Activated CD8-positive, alpha-beta T cell treated with anti-CD3 and anti-CD28 coated beads for 36 hours (primary cell): ENCODE measurements at regions not wholly inside any gene's neighbourhood (a gene's known extent, or its start where the extent isn't known, plus 50 kb on each side); places are given as distances from the start of the nearest gene placed in this dataset.

Experiments
- ATAC-seq: fragments of 200-7000 bp; cut with Tn5 transposase; one replicate; pipeline ENCODE4 v1.10.0; 2021; ENCODE audit warnings: mild to moderate bottlenecking, moderate library complexity
- CTCF ChIA-PET: fragments of 350-600 bp; sonication (Branson Sonifier 250); formaldehyde crosslinking; loops from one replicate; lab custom pipeline; 2021; ENCODE audit warnings: antibody characterized with exemption; lab: Charles Lee
- POLR2A ChIA-PET: fragments of 350-600 bp; sonication (Branson Sonifier 250); formaldehyde crosslinking; loops from one replicate; lab custom pipeline; 2021; ENCODE audit warnings: antibody characterized with exemption; lab: Charles Lee
- DNase-seq: peaks from one replicate; pipeline ENCODE4 v3.0.0-alpha.2; 2020
- H3K27ac Mint-ChIP-seq: one replicate; pipeline ENCODE4 v1.8.0; 2021; ENCODE audit warnings: mild to moderate bottlenecking, mixed read lengths
- H3K27me3 Mint-ChIP-seq: one replicate; pipeline ENCODE4 v1.8.0; 2021; ENCODE audit warnings: mixed read lengths
- H3K36me3 Mint-ChIP-seq: one replicate; pipeline ENCODE4 v1.8.0; 2021; ENCODE audit warnings: low read depth, mixed read lengths
- H3K4me1 Mint-ChIP-seq: one replicate; pipeline ENCODE4 v1.8.0; 2021; ENCODE audit warnings: low read depth, mixed read lengths
- H3K4me3 Mint-ChIP-seq: one replicate; pipeline ENCODE4 v1.8.0; 2021; ENCODE audit warnings: mild to moderate bottlenecking, moderate library complexity, mixed read lengths
- H3K9me3 Mint-ChIP-seq: one replicate; pipeline ENCODE4 v1.8.0; 2021; ENCODE audit warnings: mixed read lengths
- CTCF ChIP-seq: fragments of 200-600 bp; IDR thresholded peaks from one replicate; pipeline ENCODE4 v1.8.0; 2022; ENCODE audit warnings: antibody characterized with exemption, mild to moderate bottlenecking
- intact Hi-C: fragments of 100-400 bp; cut with micrococcal nuclease; formaldehyde crosslinking; loops from one replicate; pipeline ENCODE4 v1.10.0; 2022

GRCh38 chr2:215832791-215833190 lies 180.6 kb downstream of the MREG start:
- TF ChIP-seq CTCF: no peak
- Mint-ChIP-seq H3K9me3 (no peaks in the 10 kb centered on the region), H3K27me3 (no peaks in the 10 kb centered on the region), H3K4me3 (no peak overlapping the region), H3K36me3 (no peaks in the 10 kb centered on the region), H3K27ac (no peak overlapping the region), H3K4me1 (no peaks in the 10 kb centered on the region)
- CTCF ChIA-PET: no interaction called here
- intact Hi-C loops: no loop called here
- DNase-seq (no peak), ATAC-seq (no peak)
- POLR2A ChIA-PET: no interaction called here

GRCh38 chr2:215831296-215831913 lies 181.9 kb downstream of the MREG start:
- no peak for ATAC-seq
- no peaks in the 10 kb centered on the region for H3K4me1 Mint-ChIP-seq
- no peaks in the 10 kb centered on the region for H3K9me3 Mint-ChIP-seq
- peak overlapping the region; percentile 25 for H3K27ac Mint-ChIP-seq
- no peak overlapping the region for H3K4me3 Mint-ChIP-seq
- intact Hi-C loops: no loop called here
- no peaks in the 10 kb centered on the region for H3K36me3 Mint-ChIP-seq
- DNase-seq: no peak
- no peak for TF ChIP-seq CTCF
- POLR2A ChIA-PET: no interaction called here
- no peaks in the 10 kb centered on the region for H3K27me3 Mint-ChIP-seq
- CTCF ChIA-PET: no interaction called here

- Mint-ChIP-seq H3K36me3 (no peaks in the 10 kb centered on the region), H3K4me1 (no peaks in the 10 kb centered on the region), H3K9me3 (no peaks in the 10 kb centered on the region), H3K4me3 (no peak overlapping the region), H3K27ac (no peak overlapping the region), H3K27me3 (no peaks in the 10 kb centered on the region)
- DNase-seq: no peak
- intact Hi-C loops: no loop called here
- ChIA-PET CTCF (interaction anchor here (0.7 kb wide), 1 partner anchor 10 kb away, joined by 4 read pairs; no protein-coding TSS in a partner anchor), POLR2A (no interaction called here)
- TF ChIP-seq CTCF: no peak
- ATAC-seq: no peak
These were observed 183.0 kb downstream of the MREG start for GRCh38 chr2:215830304-215830703.

- H3K27ac Mint-ChIP-seq: no peak overlapping the region
- H3K36me3 Mint-ChIP-seq: no peaks in the 10 kb centered on the region
- H3K9me3 Mint-ChIP-seq: no peaks in the 10 kb centered on the region
- peaks cover 2% of the 10 kb centered on the region for H3K27me3 Mint-ChIP-seq
- H3K4me3 Mint-ChIP-seq: no peak overlapping the region
- intact Hi-C loops: loop anchor here (10.0 kb wide), 1 partner anchor 374 kb away; no protein-coding TSS in a partner anchor
- TF ChIP-seq CTCF: no peak
- ATAC-seq (no peak), DNase-seq (no peak)
- H3K4me1 Mint-ChIP-seq: no peaks in the 10 kb centered on the region
- CTCF ChIA-PET: interaction anchor here (1.0 to 1.1 kb wide), 2 partner anchors 33 to 64 kb away, joined by 3 read pairs; no protein-coding TSS in a partner anchor
- POLR2A ChIA-PET: no interaction called here
These were observed 184.1 kb downstream of the MREG start for GRCh38 chr2:215829261-215829660.

- Mint-ChIP-seq H3K4me3 (no peak overlapping the region), H3K27me3 (peaks cover 2% of the 10 kb centered on the region), H3K36me3 (no peaks in the 10 kb centered on the region), H3K27ac (no peak overlapping the region), H3K9me3 (no peaks in the 10 kb centered on the region), H3K4me1 (no peaks in the 10 kb centered on the region)
- peak; percentile 60 for ATAC-seq
- ChIA-PET CTCF (interaction anchor here (0.6 to 1.9 kb wide), 14 partner anchors 9 to 304 kb away, joined by 3 to 7 read pairs (median 4); no protein-coding TSS in a partner anchor), POLR2A (no interaction called here)
- peak; percentile 57 for DNase-seq
- TF ChIP-seq CTCF: peak; percentile 57
- intact Hi-C loops: loop anchor here (10.0 kb wide), 1 partner anchor 374 kb away; no protein-coding TSS in a partner anchor
These were observed 184.7 kb downstream of the MREG start for GRCh38 chr2:215828528-215829184.
